ENCODE measurements at regions not wholly inside any gene's neighbourhood (a gene's known extent, or its start where the extent isn't known, plus 50 kb on each side); places are given as distances from the start of the nearest gene placed in this dataset.

- DNase-seq (ENCODE audit: low spot score): no peak
Observed at GRCh38 chr12:127297327-127297726, 969.6 kb upstream of the TMEM132C start.

GRCh38 chr12:127300075-127300474, 966.9 kb upstream of the TMEM132C start:
- no peak for DNase-seq (ENCODE audit: low spot score)

DNA sequence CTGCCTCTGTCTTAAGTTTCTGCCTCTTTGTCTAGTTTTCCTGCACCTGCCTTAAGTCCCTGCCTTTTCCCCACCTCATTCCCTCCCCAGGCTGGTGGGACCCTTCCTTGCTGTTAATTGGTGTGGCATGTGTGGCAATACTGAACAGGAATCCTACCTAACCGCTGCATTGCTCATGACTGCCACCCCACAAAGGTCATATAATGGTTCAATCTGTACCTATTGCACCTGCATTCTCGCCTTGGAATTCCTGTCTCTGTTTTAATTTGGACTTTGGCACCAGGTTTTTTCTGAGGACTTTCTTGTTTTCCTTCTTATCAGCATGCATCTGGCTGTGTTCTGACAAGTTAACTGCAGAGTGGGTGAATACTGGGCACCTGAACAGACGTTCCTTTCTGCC, 966.2 kb upstream of the TMEM132C start:
- no peak for DNase-seq (ENCODE audit: low spot score)

GRCh38 chr12:127301876-127302275, 965.1 kb upstream of the TMEM132C start:
- no peak for DNase-seq (ENCODE audit: low spot score)

DNA sequence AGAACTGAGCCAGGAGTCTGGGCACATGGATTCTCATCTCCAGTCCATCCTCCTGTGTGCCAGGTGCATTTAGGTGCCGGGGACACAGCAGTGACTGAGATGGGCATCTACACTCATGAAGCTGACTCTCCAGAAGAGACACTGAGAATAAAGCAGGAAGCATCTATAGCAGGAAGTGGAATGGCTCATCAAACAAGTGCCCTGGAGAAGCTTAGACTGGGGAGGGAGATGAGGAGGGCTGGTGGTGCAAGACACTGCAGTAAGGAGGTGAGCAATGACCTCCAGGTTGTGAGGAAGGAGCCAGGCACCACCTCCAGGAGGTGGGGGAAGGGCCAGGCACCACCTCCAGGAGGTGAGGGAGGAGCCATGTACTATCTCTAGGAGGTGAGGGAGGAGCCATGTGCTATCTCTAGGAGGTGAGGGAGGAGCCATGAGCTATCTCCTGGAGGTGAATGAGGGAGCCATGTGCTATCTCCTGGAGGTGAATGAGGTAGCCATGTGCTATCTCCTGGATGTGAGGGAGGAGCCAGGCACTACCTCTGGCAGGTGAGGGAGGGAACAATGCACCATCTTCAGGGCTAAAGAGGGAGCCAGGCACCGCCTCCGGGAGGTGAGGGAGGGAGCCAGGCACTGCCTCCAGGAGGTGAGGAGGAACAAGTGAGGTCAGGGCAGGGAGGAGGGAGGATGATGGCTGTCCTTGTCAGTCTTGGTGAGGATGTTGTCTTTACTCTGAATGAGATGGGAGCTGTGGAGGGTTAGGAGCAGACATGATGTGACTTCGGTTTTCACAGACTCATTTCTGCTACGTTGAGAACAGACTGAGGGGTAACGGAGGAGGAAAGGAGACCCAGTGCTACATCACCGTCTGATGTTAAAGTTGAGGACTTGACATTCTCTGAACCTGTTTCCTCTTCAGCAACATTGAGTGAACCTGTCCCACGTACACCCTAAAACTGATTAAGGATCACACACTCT, 961.9 kb upstream of the TMEM132C start:
- DNase-seq (ENCODE audit: low spot score): no peak

DNA sequence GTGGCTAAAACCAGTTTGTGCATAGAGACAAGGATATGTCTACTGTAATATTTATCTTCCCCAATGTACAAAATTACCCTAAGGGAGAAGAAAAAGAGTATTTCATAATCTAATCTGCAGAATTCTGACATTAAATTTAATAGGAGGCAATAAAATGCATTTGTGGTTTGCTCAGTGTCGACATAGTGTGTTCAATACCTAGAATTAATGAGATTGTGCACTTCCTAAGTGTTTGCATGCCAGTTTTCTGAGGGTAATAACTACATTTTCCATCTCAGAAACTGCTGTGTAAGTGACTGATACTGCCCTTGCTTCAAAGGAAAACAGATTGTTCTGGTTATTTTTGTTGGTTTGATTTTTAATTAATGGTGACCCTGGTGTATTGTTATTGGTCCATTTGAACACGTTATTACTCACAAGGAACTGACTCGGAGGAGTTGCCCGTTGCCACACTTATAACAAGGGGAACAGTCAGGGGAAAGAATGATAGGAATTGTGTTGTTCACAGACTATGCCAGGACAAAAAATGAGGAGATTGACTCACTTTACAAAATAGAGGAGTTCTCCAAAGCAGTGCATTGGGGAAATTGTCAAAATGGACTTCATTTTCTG, 960.3 kb upstream of the TMEM132C start:
- DNase-seq (ENCODE audit: low spot score): no peak

DNA sequence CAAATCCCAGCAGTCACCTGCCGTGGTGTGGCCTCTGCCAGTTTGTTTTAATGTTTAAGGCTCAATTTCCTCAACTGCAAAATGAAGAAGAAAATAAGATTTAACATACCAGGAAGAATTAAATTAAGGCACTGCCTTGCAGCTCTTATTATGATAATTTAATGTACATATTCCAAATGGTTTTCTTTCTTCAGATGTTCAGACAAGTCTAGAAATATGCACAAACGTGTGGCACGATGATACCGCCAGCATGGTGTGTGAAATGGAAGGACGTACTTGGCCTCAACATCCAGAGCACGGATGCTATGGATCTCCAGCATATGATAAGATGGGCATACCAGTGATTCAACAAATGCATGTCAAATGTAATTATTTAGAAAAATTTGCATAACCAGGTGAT, 959.4 kb upstream of the TMEM132C start:
- no peak for DNase-seq (ENCODE audit: low spot score)

DNA sequence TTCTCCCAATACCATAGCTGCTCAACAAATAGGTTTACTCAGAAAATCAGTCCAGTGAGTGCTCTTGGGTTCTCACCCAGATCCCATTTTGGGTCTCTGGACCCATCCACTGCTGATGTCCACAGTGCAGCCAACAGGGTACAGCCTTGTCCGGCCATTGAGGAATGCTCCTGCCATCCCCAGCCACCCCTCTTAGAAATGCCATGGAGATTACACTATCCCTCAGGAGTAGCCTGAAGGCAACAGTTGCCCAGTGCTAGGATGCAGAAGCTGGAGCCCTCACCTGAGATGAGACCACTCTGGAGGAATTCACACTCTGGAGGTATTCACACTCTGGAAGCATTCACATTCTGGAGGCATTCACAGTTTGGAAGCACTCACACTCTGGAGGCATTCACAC, 958.8 kb upstream of the TMEM132C start:
- no peak for DNase-seq (ENCODE audit: low spot score)

DNA sequence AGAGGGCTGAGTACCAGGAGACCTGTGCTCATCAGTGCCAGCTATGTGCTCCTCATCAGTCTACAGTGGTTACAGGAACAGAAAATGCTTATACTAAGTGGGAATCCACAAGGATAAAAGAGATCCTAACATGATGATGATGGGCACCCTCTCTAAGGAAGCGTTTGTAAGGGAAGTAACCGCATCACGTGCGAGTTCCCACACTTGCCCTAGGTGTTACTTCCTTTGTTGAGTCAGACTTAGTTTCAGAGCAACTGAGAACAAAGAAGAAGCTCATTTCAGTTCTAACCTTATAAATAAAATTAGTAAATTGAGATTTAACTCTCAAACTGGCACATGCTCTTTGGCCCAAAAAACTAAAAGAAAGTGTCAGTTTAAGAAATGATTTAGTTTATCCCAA, 956.4 kb upstream of the TMEM132C start:
- DNase-seq (ENCODE audit: low spot score): no peak

DNA sequence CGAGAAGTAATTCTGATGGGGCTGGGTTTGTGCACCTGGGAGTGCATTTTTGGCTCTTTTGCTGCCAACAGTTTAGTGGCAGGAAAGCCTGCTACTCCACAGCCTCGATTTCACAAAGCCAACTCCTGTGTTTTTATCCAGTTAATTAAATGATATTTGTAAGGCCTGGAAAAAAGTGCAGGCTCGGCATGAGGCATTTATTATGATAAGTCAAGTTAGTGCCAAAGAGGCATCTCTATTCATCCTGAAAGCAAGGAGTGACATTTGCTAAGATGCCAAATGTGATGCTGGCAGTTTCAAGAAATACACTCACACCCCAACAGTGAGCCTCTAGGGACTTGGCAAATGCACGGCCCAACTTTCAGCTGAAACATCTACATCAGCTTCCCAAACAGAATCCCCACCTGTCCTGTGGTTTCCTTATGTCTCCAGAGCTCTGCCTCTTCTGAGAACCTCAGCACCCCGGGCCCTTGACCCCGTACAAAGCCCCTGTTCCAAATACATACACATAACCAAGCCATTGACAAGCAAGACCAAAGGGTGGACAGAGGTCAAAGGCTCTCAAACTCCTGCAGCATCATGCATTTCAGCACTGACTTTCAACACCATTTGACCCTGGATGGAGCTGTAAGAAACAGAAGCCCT, 955.1 kb upstream of the TMEM132C start:
- no peak for DNase-seq (ENCODE audit: low spot score)

DNA sequence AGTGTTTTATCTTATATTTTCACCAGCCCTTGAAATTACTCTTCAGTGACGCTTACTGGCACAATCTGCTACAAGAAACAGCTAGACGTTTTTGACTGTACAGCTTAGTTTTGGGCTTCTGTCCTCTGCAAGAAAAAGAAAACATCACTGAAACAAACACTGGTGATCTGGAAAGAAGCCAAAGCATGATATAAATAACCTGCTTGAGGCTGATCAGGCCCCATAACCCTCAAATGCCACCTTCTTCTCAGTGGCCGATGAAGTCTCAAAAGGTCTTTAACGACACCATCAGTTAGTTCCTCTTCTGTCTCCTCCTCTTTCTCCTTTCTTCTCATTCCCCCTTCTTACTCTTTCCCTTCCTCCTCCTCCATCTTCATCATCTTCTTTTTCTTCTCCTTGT, 942.3 kb upstream of the TMEM132C start:
- DNase-seq (ENCODE audit: low spot score): no peak

DNA sequence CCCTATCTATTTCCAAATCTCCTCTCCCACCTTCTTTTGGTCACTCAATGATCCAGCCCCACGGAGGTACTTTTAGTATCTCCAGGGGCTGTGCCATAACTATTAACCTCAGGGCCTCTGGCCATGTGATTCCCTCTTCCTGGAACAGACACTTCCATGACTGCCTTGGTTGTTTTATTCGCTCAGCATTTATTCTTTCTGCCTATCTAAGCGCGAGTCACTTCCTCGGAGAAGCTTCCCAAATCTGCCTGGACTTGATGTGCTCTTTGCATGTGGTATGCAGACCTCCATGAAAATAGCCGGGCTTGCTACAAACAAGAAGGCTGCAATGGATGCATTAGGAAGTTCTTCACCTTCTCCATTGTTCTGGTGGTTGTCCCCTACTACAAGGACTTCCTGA, 939.0 kb upstream of the TMEM132C start:
- no peak for DNase-seq (ENCODE audit: low spot score)

DNA sequence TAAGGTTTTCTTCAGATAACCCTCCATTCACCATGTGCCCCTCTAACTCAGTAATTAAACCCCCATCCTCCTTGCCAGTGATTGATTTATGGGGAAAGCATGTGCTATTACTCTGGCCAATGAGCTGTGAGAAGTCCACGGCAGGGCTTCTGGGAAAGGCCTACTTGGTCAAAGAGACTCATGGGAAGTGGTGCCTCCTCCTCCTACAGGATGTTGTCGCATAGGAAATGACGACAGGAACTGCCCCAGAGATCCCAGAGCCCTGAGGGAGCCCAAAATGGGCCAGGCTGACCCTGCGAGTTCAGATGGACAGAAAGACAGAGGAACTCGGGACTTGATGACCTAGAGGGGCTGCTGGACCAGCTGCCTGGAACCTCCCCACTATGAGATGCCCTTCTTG, 938.1 kb upstream of the TMEM132C start:
- DNase-seq (ENCODE audit: low spot score): no peak

DNA sequence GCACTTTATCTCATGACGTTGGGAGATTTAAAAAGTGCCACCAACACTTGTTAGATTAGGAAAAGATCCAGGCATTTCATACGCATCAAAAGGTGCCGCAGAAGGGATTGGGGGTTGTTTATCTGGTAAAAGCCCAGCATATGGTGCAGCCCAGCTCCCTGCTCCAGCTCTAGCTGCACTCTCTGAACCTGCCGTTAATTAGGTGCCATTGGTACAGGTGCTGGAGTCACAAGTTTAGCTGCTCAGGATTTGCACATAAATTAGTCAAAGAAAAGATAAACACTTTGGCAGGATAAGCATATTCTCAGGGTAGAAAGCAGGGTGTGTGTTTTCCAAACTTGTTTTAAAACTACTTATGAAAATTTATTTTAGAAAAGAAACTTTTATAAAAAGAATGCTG, 932.6 kb upstream of the TMEM132C start:
- DNase-seq (ENCODE audit: low spot score): no peak

DNA sequence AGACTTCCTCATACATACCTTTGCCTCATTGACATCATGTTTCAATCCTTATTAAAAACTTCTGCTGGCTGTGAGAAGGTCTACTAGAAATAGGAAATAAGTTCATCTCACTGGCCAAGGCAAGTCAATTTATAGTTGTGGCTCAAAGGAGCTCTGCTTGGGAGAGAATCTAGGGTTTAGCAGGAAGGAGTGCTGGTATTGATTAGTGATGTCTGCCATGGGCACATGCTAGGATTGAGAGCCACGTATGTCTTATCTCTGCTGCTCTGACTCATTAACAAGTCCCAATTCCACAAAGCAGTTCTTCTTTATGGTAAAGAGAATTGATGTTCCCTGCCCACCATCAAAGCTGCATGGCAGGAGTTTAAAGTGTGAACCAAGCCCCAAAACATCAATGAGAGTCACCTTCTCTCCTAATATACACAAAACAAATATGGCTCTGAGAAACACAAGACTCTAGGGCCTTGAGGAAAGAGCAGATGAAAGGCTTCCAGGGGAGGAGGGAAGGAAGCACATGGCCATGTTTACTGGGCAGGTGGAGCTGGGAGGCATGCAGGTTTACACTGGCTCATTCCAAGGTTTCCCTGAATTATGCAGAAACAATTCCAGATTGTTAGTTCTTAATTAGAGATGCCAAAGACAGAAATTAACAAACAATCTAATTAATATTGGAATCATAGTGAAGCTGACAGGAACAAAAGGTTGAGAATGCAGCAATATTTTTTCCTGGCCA, 931.9 kb upstream of the TMEM132C start:
- DNase-seq (ENCODE audit: low spot score): no peak

DNA sequence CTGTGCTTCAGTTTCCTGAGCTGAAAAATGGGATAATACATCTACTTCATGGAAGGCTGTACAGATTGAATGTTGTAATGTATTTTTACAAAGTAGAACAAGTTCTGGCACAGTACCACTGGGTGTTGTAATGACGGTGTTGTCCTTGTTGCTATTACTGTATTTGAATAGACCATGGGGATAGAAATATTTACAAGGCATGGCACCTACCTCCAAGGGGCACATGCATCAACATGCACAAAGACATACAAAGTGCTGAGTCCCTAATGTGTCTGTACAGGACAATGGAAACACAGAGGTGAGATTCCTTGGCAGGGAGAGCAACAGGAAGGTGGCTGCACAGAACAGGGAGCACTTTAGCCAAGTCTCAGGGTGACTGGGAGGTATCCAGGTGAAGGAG, 930.6 kb upstream of the TMEM132C start:
- DNase-seq (ENCODE audit: low spot score): no peak

GRCh38 chr12:127339065-127339464, 927.9 kb upstream of the TMEM132C start:
- DNase-seq (ENCODE audit: low spot score): no peak

GRCh38 chr12:127340381-127340780, 926.6 kb upstream of the TMEM132C start:
- no peak for DNase-seq (ENCODE audit: low spot score)

DNA sequence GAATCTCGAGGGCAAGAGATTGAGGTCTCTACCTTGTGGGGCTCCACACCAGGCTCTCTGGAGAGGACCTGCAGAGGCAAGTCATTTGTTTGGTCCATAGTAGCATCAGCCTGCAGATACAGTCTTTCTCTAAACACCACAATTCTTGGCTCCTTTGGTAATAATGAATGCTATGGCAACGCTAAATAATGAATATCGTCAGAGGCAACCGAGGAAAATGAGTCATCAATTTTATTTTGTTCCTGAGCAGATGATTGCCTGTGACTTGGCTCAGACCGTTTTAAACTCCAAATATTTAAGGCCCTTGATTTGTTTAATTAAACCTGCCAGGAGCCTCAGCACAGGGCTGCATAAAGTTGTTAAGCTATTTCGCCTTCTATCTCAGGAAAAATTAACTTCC, 924.1 kb upstream of the TMEM132C start:
- DNase-seq (ENCODE audit: low spot score): no peak

DNA sequence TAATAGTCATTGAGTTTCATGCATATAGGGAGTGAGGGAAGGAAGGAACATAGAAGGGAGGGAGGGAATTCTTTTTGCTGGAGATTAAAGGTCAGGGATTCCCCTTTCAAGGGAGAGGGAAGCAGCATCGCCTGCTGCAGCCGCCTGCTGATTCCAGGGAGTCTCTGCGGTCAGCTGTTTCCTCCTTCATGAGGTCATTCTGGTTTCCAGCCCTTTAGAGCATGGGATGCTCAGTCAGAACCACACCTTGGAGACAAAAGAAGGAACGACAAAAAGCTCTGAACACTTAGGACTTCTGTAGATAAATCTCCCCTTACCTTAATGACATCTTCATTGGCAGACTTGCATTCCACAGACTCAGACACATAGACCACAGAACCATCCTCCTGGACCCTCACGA, 923.0 kb upstream of the TMEM132C start:
- DNase-seq (ENCODE audit: low spot score): no peak

DNA sequence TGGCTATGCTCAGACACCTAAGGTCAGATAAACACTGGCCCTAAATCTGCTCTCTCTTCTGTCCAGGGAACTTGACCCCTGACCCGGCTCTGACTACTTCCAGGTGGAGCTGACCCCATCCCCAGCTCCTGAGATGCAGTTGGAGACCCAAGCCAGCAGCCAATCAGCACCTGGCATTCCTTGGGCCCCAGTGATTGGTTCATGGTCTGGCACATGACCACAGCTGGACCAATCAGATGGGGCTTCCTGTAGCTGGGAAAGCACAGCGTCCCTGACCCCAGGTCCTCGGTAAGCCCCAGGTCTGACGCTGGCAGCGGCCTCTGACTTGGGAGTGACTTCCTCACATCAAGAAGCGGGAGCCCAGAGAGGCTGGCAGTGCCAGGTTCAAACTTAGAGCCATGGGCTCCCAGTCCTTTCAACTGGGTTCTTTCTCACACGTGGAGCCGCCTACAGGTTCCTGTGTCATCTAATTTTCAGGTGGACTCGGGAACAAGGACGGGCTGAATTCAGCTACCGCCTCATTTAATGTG, 915.4 kb upstream of the TMEM132C start:
- no peak for DNase-seq (ENCODE audit: low spot score)

Measured in D341Med (cell line).